NCI-H460 (cell line): ENCODE measurements at regions not wholly inside any gene's neighbourhood (a gene's known extent, or its start where the extent isn't known, plus 50 kb on each side); places are given as distances from the start of the nearest gene placed in this dataset.

Experiments
- DNase-seq: peaks from one replicate; pipeline ENCODE4 v3.0.0-alpha.2; 2016; ENCODE audit warnings: low read depth; ENCODE audit errors: extremely low read depth

GRCh38 chr5:87099291-87099839 is 168.3 kb upstream of the RASA1 start:
- DNase-seq = no peak

GRCh38 chr5:87099968-87100367 is 167.7 kb upstream of the RASA1 start:
- no peak for DNase-seq

- no peak for DNase-seq
These were observed 166.4 kb upstream of the RASA1 start for GRCh38 chr5:87101321-87101720.

- no peak for DNase-seq
These were observed 164.8 kb upstream of the RASA1 start for GRCh38 chr5:87102841-87103240.

- DNase-seq = no peak
These were observed 163.9 kb upstream of the RASA1 start for GRCh38 chr5:87103616-87104287.

- DNase-seq = no peak
These were observed 162.1 kb upstream of the RASA1 start for GRCh38 chr5:87105577-87105976.

- DNase-seq = no peak
These were observed 157.9 kb upstream of the RASA1 start for GRCh38 chr5:87109746-87110145.

GRCh38 chr5:87110721-87111120 is 157.0 kb upstream of the RASA1 start:
- DNase-seq = no peak

GRCh38 chr5:87113861-87114260 is 153.8 kb upstream of the RASA1 start:
- no peak for DNase-seq

- no peak for DNase-seq
These were observed 153.1 kb upstream of the RASA1 start for GRCh38 chr5:87114631-87115030.

GRCh38 chr5:87115839-87116364 is 151.8 kb upstream of the RASA1 start:
- no peak for DNase-seq

- no peak for DNase-seq
These were observed 150.7 kb upstream of the RASA1 start for GRCh38 chr5:87116825-87117512.

- DNase-seq = no peak
These were observed 148.1 kb upstream of the RASA1 start for GRCh38 chr5:87119588-87119987.

- peak; percentile 21 for DNase-seq
These were observed 147.0 kb upstream of the RASA1 start for GRCh38 chr5:87120518-87121303.

- peak; percentile 46 for DNase-seq
These were observed 146.2 kb upstream of the RASA1 start for GRCh38 chr5:87121304-87122150.

GRCh38 chr5:87122151-87122977 is 145.3 kb upstream of the RASA1 start:
- DNase-seq = no peak

GRCh38 chr5:87125766-87126165 is 141.9 kb upstream of the RASA1 start:
- no peak for DNase-seq

GRCh38 chr5:87126869-87127268 is 140.8 kb upstream of the RASA1 start:
- no peak for DNase-seq

- DNase-seq = no peak
These were observed 140.3 kb upstream of the RASA1 start for GRCh38 chr5:87127426-87127825.
